Progenitor cell of endocrine pancreas (in vitro differentiated cells): ENCODE measurements at regions not wholly inside any gene's neighbourhood (a gene's known extent, or its start where the extent isn't known, plus 50 kb on each side); places are given as distances from the start of the nearest gene placed in this dataset.

Experiments
- DNase-seq: peaks from one replicate; pipeline ENCODE4 v3.0.0; 2021; ENCODE audit warnings: low spot score; ENCODE audit not compliant: unreplicated experiment
- H3K27ac Mint-ChIP-seq: 2 replicates; pipeline ENCODE4 v1.8.0; 2021; ENCODE audit warnings: mild to moderate bottlenecking, moderate library complexity, mixed read lengths
- H3K27me3 Mint-ChIP-seq: 2 replicates; pipeline ENCODE4 v1.8.0; 2021; ENCODE audit warnings: mixed read lengths
- H3K36me3 Mint-ChIP-seq: 2 replicates; pipeline ENCODE4 v1.8.0; 2022; ENCODE audit warnings: mixed read lengths; ENCODE audit not compliant: insufficient read depth
- H3K4me1 Mint-ChIP-seq: 2 replicates; pipeline ENCODE4 v1.8.0; 2021; ENCODE audit warnings: low read depth, mixed read lengths
- H3K4me3 Mint-ChIP-seq: 2 replicates; pipeline ENCODE4 v1.8.0; 2021; ENCODE audit warnings: low read depth, mild to moderate bottlenecking, moderate library complexity, mixed read lengths
- H3K9me3 Mint-ChIP-seq: 2 replicates; pipeline ENCODE4 v1.8.0; 2021; ENCODE audit warnings: low read depth, mixed read lengths
- CTCF ChIP-seq: fragments of 200-600 bp; sonication (generic); IDR thresholded peaks from one replicate; pipeline ENCODE4 v1.5.0; 2021; ENCODE audit warnings: antibody characterized with exemption, mild to moderate bottlenecking; ENCODE audit not compliant: unreplicated experiment

- no peak for DNase-seq
- Mint-ChIP-seq H3K4me1 (no peaks in the 10 kb centered on the region), H3K27ac (no peak overlapping the region), H3K4me3 (no peak overlapping the region), H3K36me3 (no peaks in the 10 kb centered on the region), H3K9me3 (no peaks in the 10 kb centered on the region), H3K27me3 (peaks cover 10% of the 10 kb centered on the region)
- no peak for TF ChIP-seq CTCF
Measured at GRCh38 chr5:113682497-113683136, 169.1 kb downstream of the YTHDC2 start.

- Mint-ChIP-seq H3K9me3 (no peaks in the 10 kb centered on the region), H3K4me3 (no peak overlapping the region), H3K36me3 (no peaks in the 10 kb centered on the region), H3K27ac (no peak overlapping the region), H3K4me1 (no peaks in the 10 kb centered on the region), H3K27me3 (peaks cover 10% of the 10 kb centered on the region)
- TF ChIP-seq CTCF = no peak
- DNase-seq = no peak
Measured at GRCh38 chr5:113683211-113683610, 169.7 kb downstream of the YTHDC2 start.

DNA sequence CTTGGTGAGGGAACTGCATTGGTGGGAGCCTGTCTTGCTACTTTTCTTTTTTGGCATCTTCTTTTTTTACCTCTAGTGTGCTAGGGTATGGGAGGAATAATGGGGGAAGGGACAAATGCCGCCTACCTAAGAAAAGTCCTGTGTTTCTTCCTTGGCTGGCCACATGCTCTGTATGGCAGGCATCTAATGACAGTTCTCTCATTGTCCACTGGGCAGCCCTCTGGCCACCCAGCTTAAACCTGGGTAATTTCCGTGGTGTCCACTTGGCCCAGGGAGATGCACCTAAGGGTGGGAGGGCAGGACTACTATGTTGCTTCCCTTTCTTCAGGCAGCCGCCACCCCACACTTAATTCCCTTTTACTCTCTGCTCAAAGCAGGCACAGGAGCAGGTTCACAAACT, 173.1 kb downstream of the YTHDC2 start:
- Mint-ChIP-seq H3K27me3 (peaks cover 9% of the 10 kb centered on the region), H3K4me3 (no peak overlapping the region), H3K36me3 (no peaks in the 10 kb centered on the region), H3K27ac (no peak overlapping the region), H3K4me1 (no peaks in the 10 kb centered on the region), H3K9me3 (no peaks in the 10 kb centered on the region)
- no peak for DNase-seq
- TF ChIP-seq CTCF = no peak

GRCh38 chr5:113689647-113690046, 176.2 kb downstream of the YTHDC2 start:
- Mint-ChIP-seq H3K36me3 (no peaks in the 10 kb centered on the region), H3K4me1 (peaks cover 7% of the 10 kb centered on the region), H3K9me3 (no peaks in the 10 kb centered on the region), H3K4me3 (no peak overlapping the region), H3K27ac (no peak overlapping the region), H3K27me3 (peaks cover 35% of the 10 kb centered on the region)
- DNase-seq = no peak
- no peak for TF ChIP-seq CTCF

DNA sequence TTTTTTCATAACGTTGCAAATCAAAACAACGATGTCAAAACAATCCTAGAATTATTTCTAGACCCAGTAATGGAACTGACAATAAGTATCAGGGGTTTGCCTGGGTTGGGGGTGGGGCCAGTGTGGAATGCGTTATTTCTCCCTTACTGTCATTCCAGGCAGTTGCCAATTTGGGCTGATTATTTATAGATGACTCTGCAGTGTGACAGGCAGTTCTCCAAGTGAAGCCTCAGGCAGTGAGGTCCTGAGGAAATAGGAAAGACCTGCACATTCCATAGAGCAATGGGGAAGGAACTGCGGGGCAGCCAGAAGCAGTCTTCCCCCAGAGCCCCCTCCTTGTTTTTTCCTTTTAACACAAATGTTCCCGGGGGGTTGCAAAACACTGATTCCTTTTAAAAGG, 179.0 kb downstream of the YTHDC2 start:
- H3K27me3 Mint-ChIP-seq = peaks cover 32% of the 10 kb centered on the region
- peaks cover 7% of the 10 kb centered on the region for H3K4me1 Mint-ChIP-seq
- no peaks in the 10 kb centered on the region for H3K36me3 Mint-ChIP-seq
- no peak overlapping the region for H3K27ac Mint-ChIP-seq
- no peak overlapping the region for H3K4me3 Mint-ChIP-seq
- no peak for TF ChIP-seq CTCF
- no peak for DNase-seq
- no peaks in the 10 kb centered on the region for H3K9me3 Mint-ChIP-seq
